Esophagus squamous epithelium (tissue), 5 donors: ENCODE measurements at regions not wholly inside any gene's neighbourhood (a gene's known extent, or its start where the extent isn't known, plus 50 kb on each side); places are given as distances from the start of the nearest gene placed in this dataset.

Experiments
- DNase-seq: peaks from one replicate; lab custom pipeline; 2025; lab: John Stamatoyannopoulos, UW
- H3K27ac ChIP-seq, 4 donors: fragments of 200-600 bp; sonication (generic); one replicate each; pipeline ENCODE4 v1.5.1; 2016 to 2019; ENCODE audit warnings: mild to moderate bottlenecking in 1 of 4
- H3K27me3 ChIP-seq, 4 donors: fragments of 200-600 bp; sonication (generic); 1 replicate in 3 of 4; 2 replicates in 1 of 4; pipeline versions ENCODE4 v1.5.1 to v1.6.0; 2017 to 2021; ENCODE audit warnings: antibody characterized with exemption in 1 of 4
- H3K36me3 ChIP-seq, 3 donors: fragments of 200-600 bp; sonication (generic); one replicate each; pipeline ENCODE4 v1.5.1; 2016 to 2019
- H3K4me1 ChIP-seq, 3 donors: fragments of 200-600 bp; sonication (generic); one replicate each; pipeline ENCODE4 v1.5.1; 2017 to 2019
- H3K4me3 ChIP-seq, 4 donors: fragments of 200-600 bp; sonication (generic); 1 replicate in 3 of 4; 2 replicates in 1 of 4; pipeline ENCODE4 v1.5.1; 2016 to 2019; ENCODE audit warnings: mild to moderate bottlenecking in 2 of 4, moderate library complexity in 1 of 4
- H3K9me3 ChIP-seq, 3 donors: fragments of 200-600 bp; sonication (generic); one replicate each; pipeline ENCODE4 v1.5.1; 2016 to 2019
- CTCF ChIP-seq, 6 experiments: fragments of 450-650 bp in 4 of 6; fragments of 200-600 bp in 2 of 6; sonication (generic) in 2 of 6; IDR thresholded peaks; one replicate each; pipeline ENCODE4 v1.5.1; 2016 to 2019; ENCODE audit warnings: antibody characterized with exemption in 6 of 6, mild to moderate bottlenecking in 4 of 6, moderate library complexity in 4 of 6
- POLR2A ChIP-seq, 4 donors: fragments of 450-650 bp; IDR thresholded peaks; one replicate each; pipeline ENCODE4 v1.6.1; 2017; ENCODE audit warnings: antibody characterized with exemption in 4 of 4, mild to moderate bottlenecking in 4 of 4, moderate library complexity in 3 of 4
- whole genome bisulfite sequencing, 2 donors: methylation state at CpG; one replicate each; pipeline ENCODE4 v1.1.5; 2018; 5-methylcytosine and 5-hydroxymethylcytosine counted together
- intact Hi-C: fragments of 100-400 bp; cut with DNase I; formaldehyde crosslinking; loops from one replicate; pipeline ENCODE4 v1.15.0; 2022
- donor health status: DM: yes; HTN: yes; CAD: no.

- no peaks in the 10 kb centered on the region for H3K4me1 ChIP-seq
- no peaks in the 10 kb centered on the region for H3K27me3 ChIP-seq
- no peaks in the 10 kb centered on the region for H3K36me3 ChIP-seq
- H3K9me3 ChIP-seq, result no peaks in the 10 kb centered on the region
- H3K27ac ChIP-seq, result no peak overlapping the region
- WGBS, 2 donors, result 47 to 71% methylated on average over 2 of the region's 2 CpGs
- H3K4me3 ChIP-seq, result no peak overlapping the region
- intact Hi-C loops, result no loop called here
- DNase-seq, result no peak
- TF ChIP-seq POLR2A (IDR thresholded peaks at IDR 0.05), result no peak
- no peak for TF ChIP-seq CTCF (IDR thresholded peaks at IDR 0.05)
These were observed 123.9 kb upstream of the TECRL start for GRCh38 chr4:64533159-64533558.

- 55 to 62% methylated on average over 2 of the region's 2 CpGs for WGBS, 2 donors
- intact Hi-C loops, result no loop called here
These were observed 111.2 kb upstream of the TECRL start for GRCh38 chr4:64520421-64520820.

GRCh38 chr4:64518600-64518999 lies 109.3 kb upstream of the TECRL start:
- 89 to 92% methylated on average over 3 of the region's 3 CpGs for WGBS, 2 donors
- H3K9me3 ChIP-seq, result no peaks in the 10 kb centered on the region

More at GRCh38 chr4:64520421-64520820, 111.2 kb upstream of the TECRL start:
- DNase-seq, result no peak
- Histone ChIP-seq H3K4me3 (no peak overlapping the region), H3K27ac (no peak overlapping the region), H3K4me1 (no peaks in the 10 kb centered on the region), H3K36me3 (no peaks in the 10 kb centered on the region), H3K27me3 (no peaks in the 10 kb centered on the region), H3K9me3 (no peaks in the 10 kb centered on the region)
- TF ChIP-seq POLR2A (IDR thresholded peaks at IDR 0.05) (no peak), CTCF (IDR thresholded peaks at IDR 0.05) (no peak)

GRCh38 chr4:64516176-64516575 lies 106.9 kb upstream of the TECRL start:
- intact Hi-C loops, result no loop called here
- H3K4me3 ChIP-seq, result no peak overlapping the region
- WGBS, 2 donors, result 41 to 56% methylated on average over 1 of the region's 1 CpG
- H3K27ac ChIP-seq, result no peak overlapping the region
- no peak for TF ChIP-seq CTCF (IDR thresholded peaks at IDR 0.05)
- no peak for TF ChIP-seq POLR2A (IDR thresholded peaks at IDR 0.05)
- no peak for DNase-seq
- no peaks in the 10 kb centered on the region for H3K27me3 ChIP-seq
- H3K4me1 ChIP-seq, result no peaks in the 10 kb centered on the region
- no peaks in the 10 kb centered on the region for H3K9me3 ChIP-seq
- H3K36me3 ChIP-seq, result no peaks in the 10 kb centered on the region

More at GRCh38 chr4:64518600-64518999, 109.3 kb upstream of the TECRL start:
- Histone ChIP-seq H3K36me3 (no peaks in the 10 kb centered on the region), H3K4me3 (no peak overlapping the region), H3K4me1 (no peaks in the 10 kb centered on the region), H3K27me3 (no peaks in the 10 kb centered on the region), H3K27ac (no peak overlapping the region)
- TF ChIP-seq POLR2A (IDR thresholded peaks at IDR 0.05), result no peak
- TF ChIP-seq CTCF (IDR thresholded peaks at IDR 0.05), result no peak
- intact Hi-C loops, result no loop called here
- DNase-seq, result no peak

- Histone ChIP-seq H3K27me3 (no peaks in the 10 kb centered on the region), H3K9me3 (no peaks in the 10 kb centered on the region), H3K4me3 (no peak overlapping the region), H3K27ac (no peak overlapping the region), H3K4me1 (no peaks in the 10 kb centered on the region), H3K36me3 (no peaks in the 10 kb centered on the region)
- intact Hi-C loops, result no loop called here
- no peak for TF ChIP-seq CTCF (IDR thresholded peaks at IDR 0.05)
- no peak for TF ChIP-seq POLR2A (IDR thresholded peaks at IDR 0.05)
- no peak for DNase-seq
These were observed 98.8 kb upstream of the TECRL start for GRCh38 chr4:64508089-64508488.
